ENCODE measurements at regions not wholly inside any gene's neighbourhood (a gene's known extent, or its start where the extent isn't known, plus 50 kb on each side); places are given as distances from the start of the nearest gene placed in this dataset.

- TF ChIP-seq SP1 (IDR thresholded peaks at IDR 0.05; ENCODE audit: low read depth, low read length) (no peak), ZNF217 (IDR thresholded peaks at IDR 0.05) (no peak), BMI1 (IDR thresholded peaks at IDR 0.05; ENCODE audit: borderline replicate concordance) (no peak), MXI1 (IDR thresholded peaks at IDR 0.05; ENCODE audit: low read depth, low read length) (no peak), ZNF592 (IDR thresholded peaks at IDR 0.05) (no peak), RAD21 (IDR thresholded peaks at IDR 0.05; ENCODE audit: insufficient read depth, low read depth, low read length) (no peak), PML (IDR thresholded peaks at IDR 0.05; ENCODE audit: low read length) (no peak), CTCF (IDR thresholded peaks at IDR 0.05 in 2 of 3, conservative IDR thresholded peaks at IDR 0.05 in 1 of 3; ENCODE audit: control insufficient read depth in 2 of 3, extremely low read depth in 1 of 3, insufficient read depth in 1 of 3, low read depth in 3 of 3, low read length in 3 of 3) (no peak), YY1 (IDR thresholded peaks at IDR 0.05; ENCODE audit: low read depth, low read length) (no peak), ATF3 (IDR thresholded peaks at IDR 0.05; ENCODE audit: borderline replicate concordance, extremely low read depth, low read depth, low read length) (no peak), MYC (IDR thresholded peaks at IDR 0.05; ENCODE audit: insufficient read depth, insufficient read length, insufficient replicate concordance, low read length, severe bottlenecking) (no peak), CEBPB (IDR thresholded peaks at IDR 0.05; ENCODE audit: borderline replicate concordance in 1 of 2, low read depth in 2 of 2, low read length in 2 of 2) (no peak), MEF2A (IDR thresholded peaks at IDR 0.05; ENCODE audit: insufficient read depth, low read depth, low read length) (no peak)
Measured at GRCh38 chr6:56732517-56732916, 89.8 kb upstream of the DST start.
